ENCODE measurements at regions not wholly inside any gene's neighbourhood (a gene's known extent, or its start where the extent isn't known, plus 50 kb on each side); places are given as distances from the start of the nearest gene placed in this dataset.
"Not testable (repeated sequence)": the region's sequence is repeated elsewhere in the genome, so short reads cannot be mapped to it uniquely, and the experiment has no call there.

- Histone ChIP-seq H3K9me3 (no peaks in the 10 kb centered on the region), H3K4me3 (no peak overlapping the region), H3K36me3 (ENCODE audit: low read depth, missing control alignments) (no peaks in the 10 kb centered on the region), H3K27ac (no peak overlapping the region), H3K27me3 (no peaks in the 10 kb centered on the region), H3K4me1 (no peaks in the 10 kb centered on the region)
- WGBS, 2 donors, result 0 to 33% methylated on average over 1 of the region's 1 CpG
- DNase-seq, result no peak
- TF ChIP-seq CTCF (IDR thresholded peaks at IDR 0.05), result no peak
- TF ChIP-seq POLR2A (IDR thresholded peaks at IDR 0.05), result no peak
- intact Hi-C loops (cut with DNase I; ENCODE audit: low total_unique reads), result no loop called here
These were observed 135.1 kb upstream of the B3GAT2 start for GRCh38 chr6:71091956-71092355.

GRCh38 chr6:71097264-71097663 is 140.4 kb upstream of the B3GAT2 start:
- H3K27me3 ChIP-seq; H3K27ac ChIP-seq; DNase-seq; H3K36me3 ChIP-seq (ENCODE audit: low read depth, missing control alignments); H3K4me1 ChIP-seq; H3K9me3 ChIP-seq; intact Hi-C loops (cut with DNase I; ENCODE audit: low total_unique reads); H3K4me3 ChIP-seq: not testable (repeated sequence)
- WGBS, 2 donors, result 83 to 84% methylated on average over 2 of the region's 2 CpGs

- intact Hi-C loops (cut with DNase I; ENCODE audit: low total_unique reads), result no loop called here
- no peak overlapping the region for H3K27ac ChIP-seq
- no peaks in the 10 kb centered on the region for H3K36me3 ChIP-seq (ENCODE audit: low read depth, missing control alignments)
These were observed 142.8 kb upstream of the B3GAT2 start for GRCh38 chr6:71099649-71100048.

GRCh38 chr6:71103130-71103529 is 146.3 kb upstream of the B3GAT2 start:
- intact Hi-C loops (cut with DNase I; ENCODE audit: low total_unique reads), result no loop called here
- no peaks in the 10 kb centered on the region for H3K36me3 ChIP-seq (ENCODE audit: low read depth, missing control alignments)
- no peaks in the 10 kb centered on the region for H3K27me3 ChIP-seq
- H3K9me3 ChIP-seq, result no peaks in the 10 kb centered on the region
- peaks cover 4% of the 10 kb centered on the region for H3K4me1 ChIP-seq
- 74 to 79% methylated on average over 2 of the region's 2 CpGs for whole genome bisulfite sequencing, 2 donors
- no peak for DNase-seq
- H3K27ac ChIP-seq, result no peak overlapping the region
- no peak overlapping the region for H3K4me3 ChIP-seq
- TF ChIP-seq CTCF (IDR thresholded peaks at IDR 0.05) (no peak), POLR2A (IDR thresholded peaks at IDR 0.05) (no peak)

More at GRCh38 chr6:71099649-71100048, 142.8 kb upstream of the B3GAT2 start:
- Histone ChIP-seq H3K4me1 (no peaks in the 10 kb centered on the region), H3K9me3 (no peaks in the 10 kb centered on the region), H3K27me3 (no peaks in the 10 kb centered on the region), H3K4me3 (no peak overlapping the region)
- DNase-seq, result no peak
- 74 to 91% methylated on average over 1 of the region's 1 CpG for WGBS, 2 donors
- TF ChIP-seq POLR2A (IDR thresholded peaks at IDR 0.05) (no peak), CTCF (IDR thresholded peaks at IDR 0.05) (no peak)

- no peaks in the 10 kb centered on the region for H3K9me3 ChIP-seq
- intact Hi-C loops (cut with DNase I; ENCODE audit: low total_unique reads), result no loop called here
- WGBS, 2 donors, result 94 to 100% methylated on average over 1 of the region's 1 CpG
These were observed 146.8 kb upstream of the B3GAT2 start for GRCh38 chr6:71103641-71104040.

More at GRCh38 chr6:71103641-71104040, 146.8 kb upstream of the B3GAT2 start:
- Histone ChIP-seq H3K27me3 (no peaks in the 10 kb centered on the region), H3K4me3 (no peak overlapping the region), H3K27ac (no peak overlapping the region), H3K36me3 (ENCODE audit: low read depth, missing control alignments) (no peaks in the 10 kb centered on the region), H3K4me1 (peaks cover 5% of the 10 kb centered on the region)
- no peak for TF ChIP-seq CTCF (IDR thresholded peaks at IDR 0.05)
- TF ChIP-seq POLR2A (IDR thresholded peaks at IDR 0.05), result no peak
- DNase-seq, result no peak

Data from testis (tissue), 2 donors.